Parathyroid adenoma (tissue), 2 donors: ENCODE measurements at regions not wholly inside any gene's neighbourhood (a gene's known extent, or its start where the extent isn't known, plus 50 kb on each side); places are given as distances from the start of the nearest gene placed in this dataset.

Experiments
- H2AFZ ChIP-seq: fragments of 300-600 bp; sonication (generic); one replicate; pipeline ENCODE4 v1.7.0; 2017; ENCODE audit warnings: antibody characterized with exemption, mild to moderate bottlenecking
- H3K27ac ChIP-seq: fragments of 300-600 bp; sonication (generic); one replicate; pipeline ENCODE4 v1.7.0; 2017
- H3K27me3 ChIP-seq: fragments of 300-600 bp; sonication (generic); one replicate; pipeline ENCODE4 v1.7.0; 2017; ENCODE audit warnings: low read length; ENCODE audit not compliant: control insufficient read depth, insufficient read depth
- H3K36me3 ChIP-seq: fragments of 300-600 bp; sonication (generic); one replicate; pipeline ENCODE4 v1.7.0; 2017; ENCODE audit warnings: low read length; ENCODE audit not compliant: control insufficient read depth, insufficient read depth
- H3K4me1 ChIP-seq: fragments of 300-600 bp; sonication (generic); one replicate; pipeline ENCODE4 v1.7.0; 2017; ENCODE audit warnings: control low read depth
- H3K4me2 ChIP-seq: fragments of 300-600 bp; sonication (generic); one replicate; pipeline ENCODE4 v1.7.0; 2017; ENCODE audit warnings: low read length
- H3K4me3 ChIP-seq: fragments of 300-600 bp; sonication (generic); one replicate; pipeline ENCODE4 v1.7.0; 2017; ENCODE audit warnings: low read depth, low read length
- H3K79me2 ChIP-seq: fragments of 300-600 bp; sonication (generic); one replicate; pipeline ENCODE4 v1.7.0; 2017; ENCODE audit warnings: control low read depth
- H3K9ac ChIP-seq: fragments of 300-600 bp; sonication (generic); one replicate; pipeline ENCODE4 v1.7.0; 2017; ENCODE audit warnings: mild to moderate bottlenecking
- H3K9me3 ChIP-seq: fragments of 300-600 bp; sonication (generic); one replicate; pipeline ENCODE4 v1.7.0; 2017; ENCODE audit warnings: low read length; ENCODE audit not compliant: control insufficient read depth
- TF ChIP-seq, protein P1 (sequence below): fragments of 300-600 bp; sonication (generic); IDR thresholded peaks from one replicate; pipeline ENCODE4 v1.7.0; 2017; ENCODE audit warnings: antibody characterized with exemption, mild to moderate bottlenecking
- donor health status: primary hyperparathyroidism.

DNA sequence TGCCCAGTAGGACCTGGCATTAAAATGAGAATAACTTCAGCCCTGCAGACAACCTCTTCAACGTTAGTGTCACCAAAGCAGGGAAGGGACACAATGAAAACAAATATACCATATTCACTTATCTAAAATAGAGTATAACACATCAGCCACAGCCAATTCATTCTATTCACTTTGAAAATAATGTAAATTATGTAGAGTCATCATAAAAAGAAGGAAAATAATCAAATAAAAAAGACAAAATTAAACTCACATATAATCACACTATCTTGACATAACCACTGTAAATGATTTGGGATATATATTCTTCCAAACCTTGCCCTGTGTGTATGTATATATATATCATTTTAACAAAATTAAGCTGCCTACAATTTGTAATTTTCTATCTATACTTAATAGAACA lies 78.1 kb upstream of the HEY2 start:
- H3K9ac ChIP-seq: no peak overlapping the region
- no peaks in the 10 kb centered on the region for H3K9me3 ChIP-seq
- no peaks in the 10 kb centered on the region for H3K36me3 ChIP-seq
- no peak overlapping the region for H2AFZ ChIP-seq
- no peaks in the 10 kb centered on the region for H3K27me3 ChIP-seq
- H3K79me2 ChIP-seq: no peaks in the 10 kb centered on the region
- no peak overlapping the region for H3K4me2 ChIP-seq
- TF ChIP-seq, protein P1, sequence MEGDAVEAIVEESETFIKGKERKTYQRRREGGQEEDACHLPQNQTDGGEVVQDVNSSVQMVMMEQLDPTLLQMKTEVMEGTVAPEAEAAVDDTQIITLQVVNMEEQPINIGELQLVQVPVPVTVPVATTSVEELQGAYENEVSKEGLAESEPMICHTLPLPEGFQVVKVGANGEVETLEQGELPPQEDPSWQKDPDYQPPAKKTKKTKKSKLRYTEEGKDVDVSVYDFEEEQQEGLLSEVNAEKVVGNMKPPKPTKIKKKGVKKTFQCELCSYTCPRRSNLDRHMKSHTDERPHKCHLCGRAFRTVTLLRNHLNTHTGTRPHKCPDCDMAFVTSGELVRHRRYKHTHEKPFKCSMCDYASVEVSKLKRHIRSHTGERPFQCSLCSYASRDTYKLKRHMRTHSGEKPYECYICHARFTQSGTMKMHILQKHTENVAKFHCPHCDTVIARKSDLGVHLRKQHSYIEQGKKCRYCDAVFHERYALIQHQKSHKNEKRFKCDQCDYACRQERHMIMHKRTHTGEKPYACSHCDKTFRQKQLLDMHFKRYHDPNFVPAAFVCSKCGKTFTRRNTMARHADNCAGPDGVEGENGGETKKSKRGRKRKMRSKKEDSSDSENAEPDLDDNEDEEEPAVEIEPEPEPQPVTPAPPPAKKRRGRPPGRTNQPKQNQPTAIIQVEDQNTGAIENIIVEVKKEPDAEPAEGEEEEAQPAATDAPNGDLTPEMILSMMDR: no peak
- H3K27ac ChIP-seq: no peak overlapping the region
- H3K4me3 ChIP-seq: no peak overlapping the region
- H3K4me1 ChIP-seq: no peaks in the 10 kb centered on the region

- no peak overlapping the region for H3K27ac ChIP-seq
- TF ChIP-seq, protein P1: no peak
- H3K4me1 ChIP-seq: no peaks in the 10 kb centered on the region
- no peak overlapping the region for H3K4me3 ChIP-seq
- H3K36me3 ChIP-seq: no peaks in the 10 kb centered on the region
- H3K27me3 ChIP-seq: no peaks in the 10 kb centered on the region
- H3K4me2 ChIP-seq: no peak overlapping the region
- no peaks in the 10 kb centered on the region for H3K79me2 ChIP-seq
- H2AFZ ChIP-seq: no peak overlapping the region
- no peak overlapping the region for H3K9ac ChIP-seq
- H3K9me3 ChIP-seq: no peaks in the 10 kb centered on the region
Observed at GRCh38 chr6:125674230-125674629, 75.2 kb upstream of the HEY2 start.

DNA sequence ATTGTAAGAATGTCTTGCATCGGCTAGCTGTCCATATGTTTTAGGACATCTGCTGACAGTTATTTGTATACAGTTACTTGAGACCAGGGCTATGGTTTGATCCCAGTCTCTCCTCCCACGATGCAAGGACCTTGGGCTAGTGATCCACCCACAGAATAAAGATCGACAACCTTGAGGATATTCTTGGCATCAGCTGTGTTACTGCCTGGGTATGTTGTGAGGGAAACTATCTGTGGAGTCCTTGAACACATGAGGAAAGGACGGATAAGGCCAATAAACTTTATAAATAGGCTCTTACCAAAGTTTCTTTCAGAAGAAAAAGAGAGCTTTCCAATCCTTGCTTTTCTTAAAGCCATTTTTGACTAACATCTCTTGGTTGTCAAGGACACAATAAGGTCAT lies 70.8 kb upstream of the HEY2 start:
- H3K4me3 ChIP-seq: no peak overlapping the region
- no peaks in the 10 kb centered on the region for H3K4me1 ChIP-seq
- no peaks in the 10 kb centered on the region for H3K9me3 ChIP-seq
- no peak overlapping the region for H2AFZ ChIP-seq
- no peak overlapping the region for H3K27ac ChIP-seq
- H3K4me2 ChIP-seq: no peak overlapping the region
- no peaks in the 10 kb centered on the region for H3K27me3 ChIP-seq
- H3K9ac ChIP-seq: no peak overlapping the region
- H3K79me2 ChIP-seq: no peaks in the 10 kb centered on the region
- TF ChIP-seq, protein P1: no peak
- no peaks in the 10 kb centered on the region for H3K36me3 ChIP-seq

DNA sequence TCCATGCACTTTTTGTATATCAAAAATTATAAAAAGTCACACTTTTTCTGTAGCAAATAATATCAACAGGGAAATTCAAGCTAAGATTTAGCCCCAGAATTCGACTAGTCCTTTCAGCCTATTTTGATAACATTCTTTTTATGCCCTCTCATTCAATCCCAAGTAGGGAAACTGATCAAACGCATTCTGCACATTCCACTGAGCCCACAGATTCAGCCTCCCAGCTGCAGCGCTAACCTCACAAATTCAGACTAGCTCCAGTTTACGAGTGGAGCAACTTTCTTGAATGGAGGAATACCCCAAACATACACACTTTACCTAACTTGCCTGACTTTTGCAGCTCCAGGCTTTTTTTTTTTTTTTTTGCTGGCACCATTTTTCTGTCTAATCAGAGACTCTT lies 70.3 kb upstream of the HEY2 start:
- no peaks in the 10 kb centered on the region for H3K4me1 ChIP-seq
- no peaks in the 10 kb centered on the region for H3K36me3 ChIP-seq
- no peak overlapping the region for H3K9ac ChIP-seq
- no peaks in the 10 kb centered on the region for H3K9me3 ChIP-seq
- no peaks in the 10 kb centered on the region for H3K27me3 ChIP-seq
- no peak overlapping the region for H2AFZ ChIP-seq
- no peak overlapping the region for H3K27ac ChIP-seq
- H3K4me2 ChIP-seq: no peak overlapping the region
- H3K79me2 ChIP-seq: no peaks in the 10 kb centered on the region
- TF ChIP-seq, protein P1: no peak
- H3K4me3 ChIP-seq: no peak overlapping the region

GRCh38 chr6:125679651-125680050 lies 69.8 kb upstream of the HEY2 start:
- Histone ChIP-seq H2AFZ (no peak overlapping the region), H3K79me2 (no peaks in the 10 kb centered on the region), H3K36me3 (no peaks in the 10 kb centered on the region), H3K4me1 (no peaks in the 10 kb centered on the region), H3K9ac (no peak overlapping the region), H3K4me3 (no peak overlapping the region), H3K27ac (no peak overlapping the region), H3K9me3 (no peaks in the 10 kb centered on the region), H3K27me3 (no peaks in the 10 kb centered on the region), H3K4me2 (no peak overlapping the region)
- TF ChIP-seq, protein P1: no peak
